ENCODE measurements at regions not wholly inside any gene's neighbourhood (a gene's known extent, or its start where the extent isn't known, plus 50 kb on each side); places are given as distances from the start of the nearest gene placed in this dataset.
A peak's percentile ranks its signal among the peaks of the same experiment; 100 is the strongest.

- no peak overlapping the region for H3K27ac Mint-ChIP-seq
- 65% methylated on average over 5 of the region's 6 CpGs for WGBS (ENCODE audit: insufficient coverage)
- no peak overlapping the region for H3K4me3 Mint-ChIP-seq
- intact Hi-C loops (cut with micrococcal nuclease), result no loop called here
- Histone ChIP-seq H3K36me3 (ENCODE audit: control insufficient read depth, insufficient read depth, low read length) (no peaks in the 10 kb centered on the region), H3K27me3 (ENCODE audit: control insufficient read depth, insufficient read depth, low read length) (no peaks in the 10 kb centered on the region), H3K9me3 (ENCODE audit: control insufficient read depth, insufficient read depth, low read length) (no peaks in the 10 kb centered on the region), H3K4me3 (ENCODE audit: low read length) (no peak overlapping the region), H3K4me1 (ENCODE audit: control insufficient read depth, insufficient read depth, low read length) (no peaks in the 10 kb centered on the region), H3K27ac (ENCODE audit: low read length) (no peak overlapping the region)
- DNase-seq, result no peak
- ATAC-seq, result no peak
- no peaks in the 10 kb centered on the region for H3K36me3 Mint-ChIP-seq
- H3K9me3 Mint-ChIP-seq, result no peaks in the 10 kb centered on the region
- TF ChIP-seq CTCF (IDR thresholded peaks at IDR 0.05), result no peak
- peaks cover 9 to 10% of the 10 kb centered on the region in 2 donors for H3K4me1 Mint-ChIP-seq
- H3K27me3 Mint-ChIP-seq (ENCODE audit: low read depth in 2 of 2), result no peaks in the 10 kb centered on the region
Observed at GRCh38 chr17:64741038-64741641, 79.0 kb upstream of the SMURF2 start.

- no peak for ATAC-seq
- Mint-ChIP-seq H3K4me1 (peaks cover 9 to 10% of the 10 kb centered on the region in 2 donors), H3K9me3 (no peaks in the 10 kb centered on the region), H3K27ac (no peak overlapping the region), H3K27me3 (ENCODE audit: low read depth in 2 of 2) (no peaks in the 10 kb centered on the region), H3K4me3 (no peak overlapping the region), H3K36me3 (no peaks in the 10 kb centered on the region)
- no peak overlapping the region for H3K4me3 ChIP-seq (ENCODE audit: low read length)
- H3K27ac ChIP-seq (ENCODE audit: low read length), result no peak overlapping the region
- no peak for DNase-seq
- H3K27me3 ChIP-seq (ENCODE audit: control insufficient read depth, insufficient read depth, low read length), result no peaks in the 10 kb centered on the region
- H3K4me1 ChIP-seq (ENCODE audit: control insufficient read depth, insufficient read depth, low read length), result no peaks in the 10 kb centered on the region
- H3K9me3 ChIP-seq (ENCODE audit: control insufficient read depth, insufficient read depth, low read length), result no peaks in the 10 kb centered on the region
- intact Hi-C loops (cut with micrococcal nuclease), result no loop called here
- WGBS (ENCODE audit: insufficient coverage), result 85% methylated on average over 9 of the region's 9 CpGs
- no peaks in the 10 kb centered on the region for H3K36me3 ChIP-seq (ENCODE audit: control insufficient read depth, insufficient read depth, low read length)
- no peak for TF ChIP-seq CTCF (IDR thresholded peaks at IDR 0.05)
Observed at GRCh38 chr17:64739316-64740058, 77.4 kb upstream of the SMURF2 start.

- Mint-ChIP-seq H3K27ac (peak overlapping the region in 1 of 2 donors; percentile 3), H3K4me3 (no peak overlapping the region), H3K36me3 (no peaks in the 10 kb centered on the region), H3K27me3 (ENCODE audit: low read depth in 2 of 2) (no peaks in the 10 kb centered on the region), H3K4me1 (peaks cover 9 to 10% of the 10 kb centered on the region in 2 donors), H3K9me3 (no peaks in the 10 kb centered on the region)
- peak; percentile 48 for TF ChIP-seq CTCF (IDR thresholded peaks at IDR 0.05)
- Histone ChIP-seq H3K27ac (ENCODE audit: low read length) (no peak overlapping the region), H3K36me3 (ENCODE audit: control insufficient read depth, insufficient read depth, low read length) (no peaks in the 10 kb centered on the region), H3K4me3 (ENCODE audit: low read length) (no peak overlapping the region), H3K4me1 (ENCODE audit: control insufficient read depth, insufficient read depth, low read length) (no peaks in the 10 kb centered on the region), H3K9me3 (ENCODE audit: control insufficient read depth, insufficient read depth, low read length) (no peaks in the 10 kb centered on the region), H3K27me3 (ENCODE audit: control insufficient read depth, insufficient read depth, low read length) (no peaks in the 10 kb centered on the region)
- peak; percentile 25 to 66 for DNase-seq
- WGBS (ENCODE audit: insufficient coverage), result 53% methylated on average over 8 of the region's 8 CpGs
- ATAC-seq, result peak; percentile 57 to 80 (median 79)
- intact Hi-C loops (cut with micrococcal nuclease), result loop anchor here (1.0 kb wide), 1 partner anchor 317 kb away; no protein-coding TSS in a partner anchor
Observed at GRCh38 chr17:64736804-64737492, 74.8 kb upstream of the SMURF2 start.

Measured in natural killer cell (primary cell).